B cell (primary cell): ENCODE measurements at regions not wholly inside any gene's neighbourhood (a gene's known extent, or its start where the extent isn't known, plus 50 kb on each side); places are given as distances from the start of the nearest gene placed in this dataset.
"Not testable (repeated sequence)": the region's sequence is repeated elsewhere in the genome, so short reads cannot be mapped to it uniquely, and the experiment has no call there.

Source experiments
- ATAC-seq: fragments of 200-7000 bp; cut with Tn5 transposase; one replicate; pipeline ENCODE4 v1.10.0; 2021; ENCODE audit warnings: low read depth, mild to moderate bottlenecking, moderate number of reproducible peaks, moderate library complexity
- CTCF ChIA-PET: fragments of 350-600 bp; sonication (Branson Sonifier 250); formaldehyde crosslinking; loops from one replicate; lab custom pipeline; 2021; ENCODE audit warnings: antibody characterized with exemption, inconsistent platforms; lab: Charles Lee
- POLR2A ChIA-PET: fragments of 350-600 bp; sonication (Branson Sonifier 250); formaldehyde crosslinking; loops from one replicate; lab custom pipeline; 2021; ENCODE audit warnings: antibody characterized with exemption; lab: Charles Lee
- DNase-seq: peaks from one replicate; pipeline ENCODE4 v3.0.0; 2013
- H2AFZ ChIP-seq: 2 replicates; pipeline ENCODE4 v1.6.1; 2012; ENCODE audit warnings: mild to moderate bottlenecking, low read depth, low read length; ENCODE audit not compliant: insufficient read depth, poor library complexity, severe bottlenecking
- H3K27ac ChIP-seq, 2 donors: 1 replicate in 1 of 2; 2 replicates in 1 of 2; pipeline ENCODE4 v1.5.1; 2012 to 2013; ENCODE audit warnings: low read length in 2 of 2, mild to moderate bottlenecking in 2 of 2, moderate library complexity in 1 of 2
- H3K27me3 ChIP-seq, 4 experiments: fragments of 200-600 bp in 1 of 4; sonication (generic) in 1 of 4; replicated peaks in 1 of 4; 1 replicate in 2 of 4; 2 replicates in 2 of 4; pipeline versions ENCODE4 v1.6.1 to v1.7.0; 2013 to 2016; ENCODE audit warnings: low read length in 3 of 4, mild to moderate bottlenecking in 2 of 4, mixed read lengths in 1 of 4, moderate library complexity in 1 of 4; ENCODE audit not compliant: insufficient read depth in 4 of 4, control insufficient read depth in 3 of 4; ENCODE audit errors: control extremely low read depth in 1 of 4
- H3K36me3 ChIP-seq, 2 experiments: replicated peaks in 1 of 2; 1 replicate in 1 of 2; 2 replicates in 1 of 2; pipeline versions ENCODE4 v1.6.1 to v1.7.1; 2013; ENCODE audit warnings: low read length in 1 of 2; ENCODE audit not compliant: insufficient read depth in 2 of 2, control insufficient read depth in 1 of 2; ENCODE audit errors: control extremely low read depth in 1 of 2, extremely low read depth in 1 of 2
- H3K4me1 ChIP-seq, 2 donors: fragments of 200-600 bp in 1 of 2; sonication (generic) in 1 of 2; 1 replicate in 1 of 2; 2 replicates in 1 of 2; pipeline versions ENCODE4 v1.5.1 to v1.6.1; 2013 to 2017; ENCODE audit warnings: low read length in 2 of 2; ENCODE audit not compliant: control insufficient read depth in 2 of 2, insufficient read depth in 2 of 2
- H3K4me2 ChIP-seq: replicated peaks from 2 replicates; pipeline ENCODE3; 2012; ENCODE audit warnings: mild to moderate bottlenecking, low read depth, low read length; ENCODE audit not compliant: poor library complexity, severe bottlenecking
- H3K4me3 ChIP-seq, 5 experiments: fragments of 200-600 bp in 1 of 5; sonication (generic) in 1 of 5; 1 replicate in 3 of 5; 2 replicates in 2 of 5; pipeline versions ENCODE4 v1.5.1 to v1.7.0; 2011 to 2016; ENCODE audit warnings: low read length in 4 of 5, mild to moderate bottlenecking in 4 of 5, low read depth in 2 of 5, control low read depth in 1 of 5, moderate library complexity in 1 of 5; ENCODE audit not compliant: insufficient read depth in 1 of 5; ENCODE audit errors: control extremely low read depth in 1 of 5, extremely low read depth in 1 of 5
- H3K79me2 ChIP-seq: fragments of 200-600 bp; sonication (generic); one replicate; pipeline ENCODE4 v1.6.0; 2016; ENCODE audit warnings: low read length; ENCODE audit not compliant: control insufficient read depth, insufficient read depth
- H3K9ac ChIP-seq: fragments of 200-600 bp; sonication (generic); 2 replicates; pipeline ENCODE4 v1.6.1; 2017; ENCODE audit warnings: mild to moderate bottlenecking, low read length, moderate library complexity
- H3K9me3 ChIP-seq, 3 donors: one replicate each; pipeline versions ENCODE4 v1.6.1 to v1.7.1; 2013; ENCODE audit warnings: low read length in 2 of 3; ENCODE audit not compliant: control insufficient read depth in 2 of 3, insufficient read depth in 1 of 3; ENCODE audit errors: control extremely low read depth in 1 of 3
- H4K20me1 ChIP-seq: 2 replicates; pipeline ENCODE4 v1.6.0; 2012; ENCODE audit warnings: mild to moderate bottlenecking, low read length; ENCODE audit not compliant: insufficient read depth, control insufficient read depth, poor library complexity, severe bottlenecking
- H3K27ac Mint-ChIP-seq: one replicate; pipeline ENCODE4 v1.8.0; 2021; ENCODE audit warnings: mixed read lengths
- H3K27me3 Mint-ChIP-seq: one replicate; pipeline ENCODE4 v1.8.0; 2021; ENCODE audit warnings: mixed read lengths
- H3K4me1 Mint-ChIP-seq: one replicate; pipeline ENCODE4 v1.8.0; 2021; ENCODE audit warnings: mixed read lengths
- H3K4me3 Mint-ChIP-seq: one replicate; pipeline ENCODE4 v1.8.0; 2021; ENCODE audit warnings: mixed read lengths
- H3K9me3 Mint-ChIP-seq: one replicate; pipeline ENCODE4 v1.8.0; 2022; ENCODE audit warnings: mixed read lengths; ENCODE audit not compliant: insufficient read depth
- CTCF ChIP-seq: fragments of 200-600 bp; IDR thresholded peaks from one replicate; pipeline ENCODE4 v1.8.0; 2022; ENCODE audit warnings: antibody characterized with exemption, mild to moderate bottlenecking
- EZH2 ChIP-seq: IDR thresholded peaks from 2 replicates; pipeline ENCODE4 v1.6.1; 2012; ENCODE audit warnings: borderline replicate concordance, low read depth, mild to moderate bottlenecking, moderate library complexity, low read length; ENCODE audit not compliant: insufficient read depth, poor library complexity, severe bottlenecking
- WGBS: methylation state at CpG from one replicate; pipeline ENCODE4 v1.1.5; 2013; ENCODE audit warnings: missing lambda C conversion rate; ENCODE audit not compliant: insufficient coverage; 5-methylcytosine and 5-hydroxymethylcytosine counted together
- intact Hi-C: fragments of 100-400 bp; cut with micrococcal nuclease; formaldehyde crosslinking; loops from one replicate; pipeline ENCODE4 v1.10.0; 2022

GRCh38 chr4:3607690-3608552, 75.7 kb upstream of the LRPAP1 start:
- H3K27me3 ChIP-seq, result no peaks in the 10 kb centered on the region
- Mint-ChIP-seq H3K27ac (no peak overlapping the region), H3K4me3 (no peak overlapping the region), H3K9me3 (peaks cover 7% of the 10 kb centered on the region), H3K27me3 (no peaks in the 10 kb centered on the region), H3K4me1 (no peaks in the 10 kb centered on the region)
- CTCF ChIA-PET, result no interaction called here
- DNase-seq (no peak), ATAC-seq (no peak)
- H3K4me3 ChIP-seq, result no peak overlapping the region
- no peak overlapping the region for H3K4me2 ChIP-seq
- no peaks in the 10 kb centered on the region for H3K79me2 ChIP-seq
- H3K27ac ChIP-seq, result no peak overlapping the region
- TF ChIP-seq EZH2 (no peak), CTCF (no peak)
- POLR2A ChIA-PET, result no interaction called here
- no peaks in the 10 kb centered on the region for H4K20me1 ChIP-seq
- peaks cover 0 to 5% (median 0%) of the 10 kb centered on the region in 3 donors for H3K9me3 ChIP-seq
- no peaks in the 10 kb centered on the region for H3K4me1 ChIP-seq
- H2AFZ ChIP-seq, result no peak overlapping the region
- intact Hi-C loops, result no loop called here
- no peak overlapping the region for H3K9ac ChIP-seq
- no peaks in the 10 kb centered on the region for H3K36me3 ChIP-seq
- 84% methylated on average over 16 of the region's 20 CpGs for WGBS

GRCh38 chr4:3606850-3607249, 74.6 kb upstream of the LRPAP1 start:
- WGBS, result no CpG with 5 or more reads among the region's 5 CpGs

GRCh38 chr4:3606271-3606670, 74.0 kb upstream of the LRPAP1 start:
- H3K4me3 ChIP-seq, H4K20me1 ChIP-seq, H3K27ac ChIP-seq, H3K9ac ChIP-seq, H2AFZ ChIP-seq, H3K4me1 ChIP-seq, H3K27me3 ChIP-seq, POLR2A ChIA-PET, ATAC-seq, intact Hi-C loops, H3K4me2 ChIP-seq, H3K9me3 Mint-ChIP-seq, CTCF ChIA-PET, H3K36me3 ChIP-seq, H3K27ac Mint-ChIP-seq, DNase-seq, H3K4me3 Mint-ChIP-seq, H3K4me1 Mint-ChIP-seq, H3K27me3 Mint-ChIP-seq, H3K79me2 ChIP-seq: not testable (repeated sequence)
- WGBS, result 96% methylated on average over 3 of the region's 3 CpGs
- peaks cover 0 to 16% (median 0%) of the 10 kb centered on the region in 3 donors for H3K9me3 ChIP-seq

More at GRCh38 chr4:3606850-3607249, 74.6 kb upstream of the LRPAP1 start:
- H3K4me3 Mint-ChIP-seq, H3K27me3 Mint-ChIP-seq, H3K27ac ChIP-seq, DNase-seq, H3K9ac ChIP-seq, H3K79me2 ChIP-seq, H3K9me3 Mint-ChIP-seq, H2AFZ ChIP-seq, H4K20me1 ChIP-seq, H3K4me1 ChIP-seq, POLR2A ChIA-PET, H3K27ac Mint-ChIP-seq, H3K36me3 ChIP-seq, CTCF ChIA-PET, intact Hi-C loops, H3K27me3 ChIP-seq, H3K4me3 ChIP-seq, H3K4me1 Mint-ChIP-seq, H3K4me2 ChIP-seq: not testable (repeated sequence)
- H3K9me3 ChIP-seq, result peaks cover 0 to 11% (median 0%) of the 10 kb centered on the region in 3 donors
- ATAC-seq, result peak; percentile 7
